K562 (cell line): ENCODE measurements at regions not wholly inside any gene's neighbourhood (a gene's known extent, or its start where the extent isn't known, plus 50 kb on each side); places are given as distances from the start of the nearest gene placed in this dataset.

ENCODE experiments used
- ATAC-seq: fragments of 200-7000 bp; cut with Tn5 transposase; 3 replicates; pipeline ENCODE4 v1.9.1; 2020; ENCODE audit warnings: moderate library complexity
- BruUV-seq: library from RNA; stranded (reverse); fragments of 400-500 nt; replicated peaks from 2 replicates; lab custom pipeline; 2021; lab: Mats Ljungman, UMichigan
- CTCF ChIA-PET: fragments of 300-600 bp; formaldehyde crosslinking; extraction: SDS; loops from one replicate; lab custom pipeline; 2021; ENCODE audit warnings: low intra/inter-chr PET ratio; lab: Yijun Ruan, JAX
- POLR2A ChIA-PET: fragments of 300-600, 350-650 bp; sonication (Branson Sonifier 250); formaldehyde crosslinking; extraction: SDS; loops from one replicate; lab custom pipeline; 2021; ENCODE audit warnings: antibody characterized with exemption, inconsistent platforms; lab: Yijun Ruan, JAX
- DNase-seq, 4 experiments: peaks; one replicate each; pipeline versions ENCODE4 v3.0.0 to v3.0.0-alpha.2; 2011 to 2018; ENCODE audit warnings: low spot score in 3 of 4, mixed read lengths in 3 of 4; ENCODE audit errors: extremely low read depth in 1 of 4
- FAIRE-seq: peaks from 2 replicates; lab custom pipeline; 2011; peaks lifted over from hg19 to GRCh38; lab: Jason Lieb, UNC
- H2AFZ ChIP-seq: 2 replicates; pipeline ENCODE4 v1.6.0; 2011; ENCODE audit warnings: low read depth, low read length, control low read depth, inconsistent platforms
- H3K27ac ChIP-seq: fragments of 200-600 bp; 3 replicates; pipeline ENCODE4 v1.8.0; 2011; ENCODE audit warnings: low read depth, mild to moderate bottlenecking, control low read depth, inconsistent platforms, low read length, moderate library complexity, mixed read lengths; ENCODE audit errors: extremely low read depth
- H3K27me3 ChIP-seq, 2 experiments: fragments of 300-600 bp in 1 of 2; 2 replicates in 1 of 2; 3 replicates in 1 of 2; pipeline versions ENCODE4 v1.6.0 to v1.8.0; 2011; ENCODE audit warnings: inconsistent platforms in 2 of 2, low read length in 2 of 2, mild to moderate bottlenecking in 1 of 2, mixed read lengths in 1 of 2, moderate library complexity in 1 of 2; ENCODE audit not compliant: control insufficient read depth in 2 of 2, insufficient read depth in 2 of 2
- H3K36me3 ChIP-seq: fragments of 300-600 bp; 3 replicates; pipeline ENCODE4 v1.8.0; 2011; ENCODE audit warnings: mild to moderate bottlenecking, low read length, inconsistent platforms; ENCODE audit not compliant: control insufficient read depth, insufficient read depth
- H3K4me1 ChIP-seq, 2 experiments: fragments of 200-600 bp in 1 of 2; replicated peaks in 1 of 2; 2 replicates in 1 of 2; 3 replicates in 1 of 2; pipeline versions ENCODE4 v1.5.1 to v1.8.0; 2011; ENCODE audit warnings: inconsistent platforms in 2 of 2, low read length in 2 of 2, mild to moderate bottlenecking in 1 of 2, mixed read lengths in 1 of 2, moderate library complexity in 1 of 2; ENCODE audit not compliant: control insufficient read depth in 2 of 2, insufficient read depth in 2 of 2
- H3K4me2 ChIP-seq: 2 replicates; pipeline ENCODE4 v1.6.1; 2011; ENCODE audit warnings: low read length, control low read depth, inconsistent platforms, mixed read lengths; ENCODE audit not compliant: insufficient read depth
- H3K4me3 ChIP-seq: fragments of 200-600 bp; sonication (generic), shearing (Covaris generic); 2 replicates; pipeline ENCODE4 v1.5.1; 2016; ENCODE audit warnings: control low read depth, inconsistent platforms
- H3K79me2 ChIP-seq: fragments of 200-600 bp; 3 replicates; pipeline ENCODE4 v1.8.0; 2011; ENCODE audit warnings: low read length, inconsistent platforms; ENCODE audit not compliant: control insufficient read depth, insufficient read depth
- H3K9ac ChIP-seq, 2 experiments: 2 replicates each; pipeline versions ENCODE4 v1.6.0 to v1.6.1; 2011; ENCODE audit warnings: low read depth in 2 of 2, low read length in 2 of 2, control low read depth in 1 of 2, inconsistent platforms in 1 of 2, mild to moderate bottlenecking in 1 of 2, mixed read lengths in 1 of 2; ENCODE audit not compliant: insufficient read depth in 1 of 2
- H3K9me1 ChIP-seq: one replicate; pipeline ENCODE4 v1.6.0; 2011; ENCODE audit warnings: inconsistent platforms, mild to moderate bottlenecking, low read length, moderate library complexity; ENCODE audit not compliant: control insufficient read depth, insufficient read depth
- H3K9me3 ChIP-seq: replicated peaks from 2 replicates; pipeline ENCODE4 v1.5.1; 2011; ENCODE audit warnings: low read depth, low read length, inconsistent platforms; ENCODE audit not compliant: control insufficient read depth, insufficient read depth
- H4K20me1 ChIP-seq: replicated peaks from 2 replicates; pipeline ENCODE4 v1.6.1; 2011; ENCODE audit warnings: low read length, inconsistent platforms, mixed read lengths; ENCODE audit not compliant: control insufficient read depth, insufficient read depth
- BRF1 ChIP-seq: IDR thresholded peaks from 3 replicates; pipeline ENCODE4 v1.6.1; 2011; ENCODE audit warnings: borderline replicate concordance, mild to moderate bottlenecking; ENCODE audit not compliant: insufficient read length; ENCODE audit errors: extremely low read depth
- GATA2 ChIP-seq: sonication (generic); formaldehyde crosslinking; IDR thresholded peaks from 2 replicates; pipeline ENCODE4 v1.4.0; 2020; ENCODE audit warnings: mild to moderate bottlenecking, missing genetic modification reagents
- NFIC ChIP-seq: fragments of 450-650 bp; IDR thresholded peaks from 2 replicates; pipeline ENCODE4 v1.6.1; 2017; ENCODE audit warnings: mild to moderate bottlenecking, inconsistent platforms
- NFYB ChIP-seq: IDR thresholded peaks from 2 replicates; pipeline ENCODE4 v1.6.1; 2011; ENCODE audit warnings: mild to moderate bottlenecking, moderate library complexity; ENCODE audit not compliant: insufficient read length; ENCODE audit errors: extremely low read depth
- THAP7 ChIP-seq: fragments of 250-450 bp; sonication (Bioruptor Pico); IDR thresholded peaks from 2 replicates; pipeline ENCODE4 v1.5.0; 2021
- TRIM25 ChIP-seq: fragments of 450-650 bp; IDR thresholded peaks from 2 replicates; pipeline ENCODE4 v1.7.0; 2016; ENCODE audit warnings: borderline replicate concordance
- ZNF316 ChIP-seq: fragments of 450-650 bp; IDR thresholded peaks from 2 replicates; pipeline ENCODE4 v1.6.1; 2016
- ZNF408 ChIP-seq: fragments of 250-450 bp; sonication (Bioruptor Pico); IDR thresholded peaks from 2 replicates; pipeline ENCODE4 v1.4.0; 2020; ENCODE audit warnings: low read depth, mild to moderate bottlenecking, moderate library complexity
- ZNF583 ChIP-seq: fragments of 250-450 bp; sonication (Bioruptor Pico); IDR thresholded peaks from 2 replicates; pipeline ENCODE4 v1.4.0; 2020
- WGBS: fragments of 100-300 bp; shearing (Covaris generic); methylation state at CpG from one replicate; pipeline ENCODE4 v1.1.6; 2016; ENCODE audit warnings: low coverage, mixed read lengths; ENCODE audit not compliant: insufficient coverage; ENCODE audit errors: missing lambda C conversion rate; 5-methylcytosine and 5-hydroxymethylcytosine counted together
- in situ Hi-C: fragments of 300-500 bp; cut with MboI; formaldehyde crosslinking; loops from 4 replicates; pipeline ENCODE4 v1.15.0; 2018; ENCODE audit warnings: inconsistent platforms, mixed read lengths
- intact Hi-C: fragments of 100-400 bp; cut with micrococcal nuclease; formaldehyde crosslinking; loops from 2 replicates; pipeline ENCODE4 v1.14.2; 2022
- TF ChIP-seq, protein P1 (sequence below): IDR thresholded peaks from 2 replicates; pipeline ENCODE4 v1.6.1; 2014; ENCODE audit warnings: antibody characterized with exemption
- TF ChIP-seq, protein P2 (sequence below): sonication (generic); formaldehyde crosslinking; IDR thresholded peaks from 2 replicates; pipeline ENCODE4 v1.8.1; 2023; ENCODE audit warnings: mild to moderate bottlenecking, missing genetic modification reagents

DNA sequence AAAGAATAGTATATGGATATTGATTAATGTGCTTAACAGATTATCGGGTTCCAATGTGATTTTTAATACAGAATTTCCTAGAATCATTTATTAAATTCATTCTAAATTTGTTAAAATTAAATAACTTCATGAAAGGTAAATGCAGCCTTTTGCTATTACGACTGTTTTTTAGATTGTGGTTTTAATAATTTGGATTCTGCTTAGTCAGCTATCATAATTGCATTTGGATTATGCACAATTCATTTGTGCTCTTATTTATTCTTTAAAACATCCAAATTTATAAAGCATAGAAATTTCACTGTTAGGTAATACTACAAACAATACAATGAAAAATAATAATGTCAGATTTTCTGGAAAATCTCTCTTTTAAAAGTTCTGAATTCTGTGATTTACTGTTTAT, 1598.5 kb downstream of the EFNA5 start:
- no peak for ATAC-seq
- in situ Hi-C loops: no loop called here

DNA sequence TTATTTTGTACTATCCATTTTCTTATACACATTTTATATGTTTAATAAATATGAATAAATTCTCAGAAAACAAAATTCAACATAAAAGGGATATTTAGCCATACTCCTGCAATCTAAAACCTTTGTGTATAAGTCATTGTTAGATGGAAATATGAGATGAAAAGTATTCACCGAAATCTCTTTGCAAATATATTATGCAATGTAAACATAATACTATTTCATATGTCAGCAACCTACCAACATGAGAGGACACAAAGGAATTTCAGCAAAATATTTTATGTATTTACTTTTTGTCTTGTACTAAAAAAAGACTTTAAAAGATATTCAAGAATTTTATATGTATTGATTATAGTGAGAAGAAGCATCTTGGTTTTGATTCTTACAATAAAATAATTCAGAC, 1623.4 kb downstream of the EFNA5 start:
- H4K20me1 ChIP-seq: no peaks in the 10 kb centered on the region
- H3K36me3 ChIP-seq: no peaks in the 10 kb centered on the region
- no peaks in the 10 kb centered on the region for H3K4me1 ChIP-seq
- no peak for DNase-seq
- H3K27me3 ChIP-seq: no peaks in the 10 kb centered on the region
- no peaks in the 10 kb centered on the region for H3K79me2 ChIP-seq
- in situ Hi-C loops: no loop called here
- no peak overlapping the region for H3K4me2 ChIP-seq
- no peak overlapping the region for H3K9ac ChIP-seq
- POLR2A ChIA-PET: no interaction called here
- no peaks in the 10 kb centered on the region for H3K9me1 ChIP-seq
- no peak for ATAC-seq
- H3K4me3 ChIP-seq: no peak overlapping the region
- H3K9me3 ChIP-seq: no peaks in the 10 kb centered on the region; the same call in 1 of the 2 replicates
- no TSS peak for BruUV-seq
- 0% methylated on average over 1 of the region's 1 CpG for WGBS
- intact Hi-C loops: no loop called here
- CTCF ChIA-PET: no interaction called here
- FAIRE-seq: no peak
- no peak overlapping the region for H2AFZ ChIP-seq
- no peak overlapping the region for H3K27ac ChIP-seq
- no peak for TF ChIP-seq TRIM25
- TF ChIP-seq THAP7 (CRISPR knock-in tag): no peak
- TF ChIP-seq BRF1: no peak
- TF ChIP-seq, protein P1, sequence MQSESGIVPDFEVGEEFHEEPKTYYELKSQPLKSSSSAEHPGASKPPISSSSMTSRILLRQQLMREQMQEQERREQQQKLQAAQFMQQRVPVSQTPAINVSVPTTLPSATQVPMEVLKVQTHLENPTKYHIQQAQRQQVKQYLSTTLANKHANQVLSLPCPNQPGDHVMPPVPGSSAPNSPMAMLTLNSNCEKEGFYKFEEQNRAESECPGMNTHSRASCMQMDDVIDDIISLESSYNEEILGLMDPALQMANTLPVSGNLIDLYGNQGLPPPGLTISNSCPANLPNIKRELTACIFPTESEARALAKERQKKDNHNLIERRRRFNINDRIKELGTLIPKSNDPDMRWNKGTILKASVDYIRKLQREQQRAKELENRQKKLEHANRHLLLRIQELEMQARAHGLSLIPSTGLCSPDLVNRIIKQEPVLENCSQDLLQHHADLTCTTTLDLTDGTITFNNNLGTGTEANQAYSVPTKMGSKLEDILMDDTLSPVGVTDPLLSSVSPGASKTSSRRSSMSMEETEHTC: no peak
- TF ChIP-seq NFYB: no peak
- no peak for TF ChIP-seq NFIC

More for the DNA sequence above, 1598.5 kb downstream of the EFNA5 start:
- Histone ChIP-seq H3K4me3 (no peak overlapping the region), H3K9me3 (no peaks in the 10 kb centered on the region), H3K27me3 (no peaks in the 10 kb centered on the region), H4K20me1 (no peaks in the 10 kb centered on the region), H3K36me3 (no peaks in the 10 kb centered on the region), H2AFZ (no peak overlapping the region), H3K9ac (no peak overlapping the region), H3K79me2 (no peaks in the 10 kb centered on the region), H3K4me2 (no peak overlapping the region), H3K9me1 (no peaks in the 10 kb centered on the region), H3K27ac (no peak overlapping the region), H3K4me1 (no peaks in the 10 kb centered on the region)
- FAIRE-seq (no peak), DNase-seq (no peak)
- TF ChIP-seq GATA2: no peak
- TF ChIP-seq, protein P2, sequence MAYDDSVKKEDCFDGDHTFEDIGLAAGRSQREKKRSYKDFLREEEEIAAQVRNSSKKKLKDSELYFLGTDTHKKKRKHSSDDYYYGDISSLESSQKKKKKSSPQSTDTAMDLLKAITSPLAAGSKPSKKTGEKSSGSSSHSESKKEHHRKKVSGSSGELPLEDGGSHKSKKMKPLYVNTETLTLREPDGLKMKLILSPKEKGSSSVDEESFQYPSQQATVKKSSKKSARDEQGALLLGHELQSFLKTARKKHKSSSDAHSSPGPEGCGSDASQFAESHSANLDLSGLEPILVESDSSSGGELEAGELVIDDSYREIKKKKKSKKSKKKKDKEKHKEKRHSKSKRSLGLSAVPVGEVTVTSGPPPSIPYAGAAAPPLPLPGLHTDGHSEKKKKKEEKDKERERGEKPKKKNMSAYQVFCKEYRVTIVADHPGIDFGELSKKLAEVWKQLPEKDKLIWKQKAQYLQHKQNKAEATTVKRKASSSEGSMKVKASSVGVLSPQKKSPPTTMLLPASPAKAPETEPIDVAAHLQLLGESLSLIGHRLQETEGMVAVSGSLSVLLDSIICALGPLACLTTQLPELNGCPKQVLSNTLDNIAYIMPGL: no peak
- TF ChIP-seq ZNF316: peak; percentile 47; the same call in 1 of the 2 replicates
- TF ChIP-seq ZNF583: no peak
- TF ChIP-seq ZNF408: no peak
- 8% methylated on average over 2 of the region's 2 CpGs for WGBS
- ChIA-PET POLR2A (no interaction called here), CTCF (no interaction called here)
- intact Hi-C loops: no loop called here
- no TSS peak for BruUV-seq
